PC-3 (cell line): ENCODE measurements at regions not wholly inside any gene's neighbourhood (a gene's known extent, or its start where the extent isn't known, plus 50 kb on each side); places are given as distances from the start of the nearest gene placed in this dataset.

Experiments used
- EZH2phosphoT487 ChIP-seq: fragments of 300-600 bp; sonication (generic); IDR thresholded peaks from 2 replicates; pipeline ENCODE4 v1.6.1; 2018; ENCODE audit warnings: mild to moderate bottlenecking, antibody characterized with exemption, low read length, borderline replicate concordance
- TF ChIP-seq, protein P1 (sequence below): fragments of 300-600 bp; sonication (generic); conservative IDR thresholded peaks from 2 replicates; pipeline ENCODE4 v1.5.1; 2017; ENCODE audit warnings: antibody characterized with exemption, low read depth, mild to moderate bottlenecking, low read length

- TF ChIP-seq, protein P1, sequence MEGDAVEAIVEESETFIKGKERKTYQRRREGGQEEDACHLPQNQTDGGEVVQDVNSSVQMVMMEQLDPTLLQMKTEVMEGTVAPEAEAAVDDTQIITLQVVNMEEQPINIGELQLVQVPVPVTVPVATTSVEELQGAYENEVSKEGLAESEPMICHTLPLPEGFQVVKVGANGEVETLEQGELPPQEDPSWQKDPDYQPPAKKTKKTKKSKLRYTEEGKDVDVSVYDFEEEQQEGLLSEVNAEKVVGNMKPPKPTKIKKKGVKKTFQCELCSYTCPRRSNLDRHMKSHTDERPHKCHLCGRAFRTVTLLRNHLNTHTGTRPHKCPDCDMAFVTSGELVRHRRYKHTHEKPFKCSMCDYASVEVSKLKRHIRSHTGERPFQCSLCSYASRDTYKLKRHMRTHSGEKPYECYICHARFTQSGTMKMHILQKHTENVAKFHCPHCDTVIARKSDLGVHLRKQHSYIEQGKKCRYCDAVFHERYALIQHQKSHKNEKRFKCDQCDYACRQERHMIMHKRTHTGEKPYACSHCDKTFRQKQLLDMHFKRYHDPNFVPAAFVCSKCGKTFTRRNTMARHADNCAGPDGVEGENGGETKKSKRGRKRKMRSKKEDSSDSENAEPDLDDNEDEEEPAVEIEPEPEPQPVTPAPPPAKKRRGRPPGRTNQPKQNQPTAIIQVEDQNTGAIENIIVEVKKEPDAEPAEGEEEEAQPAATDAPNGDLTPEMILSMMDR: no peak
- no peak for TF ChIP-seq EZH2phosphoT487
Observed at GRCh38 chr22:23503736-23504440, 76.2 kb downstream of the IGLL1 start.
